ENCODE measurements at regions not wholly inside any gene's neighbourhood (a gene's known extent, or its start where the extent isn't known, plus 50 kb on each side); places are given as distances from the start of the nearest gene placed in this dataset.
"Not testable (repeated sequence)": the region's sequence is repeated elsewhere in the genome, so short reads cannot be mapped to it uniquely, and the experiment has no call there.

GRCh38 chr2:102871707-102872106 is 109.9 kb downstream of the TMEM182 start:
- DNase-seq: no peak

- no peak for DNase-seq
Observed at GRCh38 chr2:102872388-102872787, 110.6 kb downstream of the TMEM182 start.

- not testable (repeated sequence) for DNase-seq
Observed at GRCh38 chr2:102879513-102879912, 117.7 kb downstream of the TMEM182 start.

GRCh38 chr2:102880731-102881130 is 118.9 kb downstream of the TMEM182 start:
- DNase-seq: no peak

GRCh38 chr2:102886216-102886893 is 124.5 kb downstream of the TMEM182 start:
- DNase-seq: no peak

- DNase-seq: no peak
Observed at GRCh38 chr2:102888514-102888913, 126.7 kb downstream of the TMEM182 start.

GRCh38 chr2:102891296-102891695 is 129.5 kb downstream of the TMEM182 start:
- DNase-seq: no peak

GRCh38 chr2:102892698-102893310 is 131.0 kb downstream of the TMEM182 start:
- no peak for DNase-seq

GRCh38 chr2:102893870-102894269 is 132.0 kb downstream of the TMEM182 start:
- DNase-seq: no peak

- DNase-seq: no peak
Observed at GRCh38 chr2:102895376-102895775, 133.5 kb downstream of the TMEM182 start.

GRCh38 chr2:102909240-102909639 is 147.4 kb downstream of the TMEM182 start:
- not testable (repeated sequence) for DNase-seq

GRCh38 chr2:102910724-102911123 is 148.9 kb downstream of the TMEM182 start:
- no peak for DNase-seq

- DNase-seq: no peak
Observed at GRCh38 chr2:102915128-102915527, 153.3 kb downstream of the TMEM182 start.

- DNase-seq: no peak
Observed at GRCh38 chr2:102922321-102922720, 160.5 kb downstream of the TMEM182 start.

GRCh38 chr2:102925003-102925402 is 163.2 kb downstream of the TMEM182 start:
- no peak for DNase-seq

- DNase-seq: no peak
Observed at GRCh38 chr2:102927854-102928267, 166.0 kb downstream of the TMEM182 start.

GRCh38 chr2:102929721-102930120 is 167.9 kb downstream of the TMEM182 start:
- DNase-seq: no peak

- DNase-seq: peak; percentile 76
Observed at GRCh38 chr2:102932501-102932900, 170.7 kb downstream of the TMEM182 start.

GRCh38 chr2:102939207-102939606 is 177.4 kb downstream of the TMEM182 start:
- DNase-seq: no peak

GRCh38 chr2:102940684-102941083 is 178.9 kb downstream of the TMEM182 start:
- no peak for DNase-seq

- no peak for DNase-seq
Observed at GRCh38 chr2:102942107-102942506, 180.3 kb downstream of the TMEM182 start.

GRCh38 chr2:102943251-102943650 is 181.4 kb downstream of the TMEM182 start:
- no peak for DNase-seq

- no peak for DNase-seq
Observed at GRCh38 chr2:102950371-102950946, 188.6 kb downstream of the TMEM182 start.

GRCh38 chr2:102951249-102951648 is 189.4 kb downstream of the TMEM182 start:
- DNase-seq: no peak
